Karpas-422 (cell line): ENCODE measurements at regions not wholly inside any gene's neighbourhood (a gene's known extent, or its start where the extent isn't known, plus 50 kb on each side); places are given as distances from the start of the nearest gene placed in this dataset.

Source experiments
- DNase-seq: peaks from one replicate; pipeline ENCODE4 v3.0.0-alpha.2; 2015
- H2AFZ ChIP-seq: fragments of 200-600 bp; sonication (generic); 2 replicates; pipeline ENCODE4 v1.6.1; 2014; ENCODE audit warnings: antibody characterized with exemption, low read length, mixed read lengths
- H3K27ac ChIP-seq: fragments of 200-600 bp; sonication (generic); 2 replicates; pipeline ENCODE4 v1.5.1; 2014; ENCODE audit warnings: mild to moderate bottlenecking, low read length, moderate library complexity
- H3K27me3 ChIP-seq: fragments of 200-600 bp; sonication (generic); 2 replicates; pipeline ENCODE4 v1.6.1; 2014; ENCODE audit warnings: low read length, mixed read lengths
- H3K36me3 ChIP-seq: fragments of 200-600 bp; sonication (generic); 2 replicates; pipeline ENCODE4 v1.6.1; 2014; ENCODE audit warnings: low read length, mixed read lengths; ENCODE audit not compliant: insufficient read depth
- H3K4me1 ChIP-seq: fragments of 200-600 bp; sonication (generic); 2 replicates; pipeline ENCODE4 v1.6.1; 2014; ENCODE audit warnings: mild to moderate bottlenecking, low read length, mixed read lengths
- H3K4me2 ChIP-seq: fragments of 200-600 bp; sonication (generic); 2 replicates; pipeline ENCODE4 v1.6.1; 2014; ENCODE audit warnings: low read length, low read depth, mild to moderate bottlenecking; ENCODE audit not compliant: poor library complexity, severe bottlenecking
- H3K4me3 ChIP-seq: fragments of 200-600 bp; sonication (generic); 2 replicates; pipeline ENCODE4 v1.5.1; 2014; ENCODE audit warnings: mild to moderate bottlenecking, antibody characterized with exemption, low read length, mixed read lengths
- H3K79me2 ChIP-seq: fragments of 200-600 bp; sonication (generic); 2 replicates; pipeline ENCODE4 v1.6.1; 2014; ENCODE audit warnings: mild to moderate bottlenecking, low read length, mixed read lengths
- H3K9ac ChIP-seq: fragments of 200-600 bp; sonication (generic); 2 replicates; pipeline ENCODE4 v1.6.0; 2014; ENCODE audit warnings: low read length
- H3K9me2 ChIP-seq: fragments of 200-600 bp; sonication (generic), shearing (Covaris generic); replicated peaks from 2 replicates; pipeline ENCODE4 v1.6.0; 2014; ENCODE audit warnings: mild to moderate bottlenecking, low read length, moderate library complexity; ENCODE audit not compliant: insufficient read depth
- H3K9me3 ChIP-seq: fragments of 300-700, 200-600 bp; sonication (generic); 2 replicates; pipeline ENCODE4 v1.6.1; 2014; ENCODE audit warnings: low read length, mixed read lengths
- H4K20me1 ChIP-seq: fragments of 200-600 bp; sonication (generic); 2 replicates; pipeline ENCODE4 v1.6.1; 2014; ENCODE audit warnings: mild to moderate bottlenecking, antibody characterized with exemption, low read length, low read depth; ENCODE audit not compliant: insufficient read depth

DNA sequence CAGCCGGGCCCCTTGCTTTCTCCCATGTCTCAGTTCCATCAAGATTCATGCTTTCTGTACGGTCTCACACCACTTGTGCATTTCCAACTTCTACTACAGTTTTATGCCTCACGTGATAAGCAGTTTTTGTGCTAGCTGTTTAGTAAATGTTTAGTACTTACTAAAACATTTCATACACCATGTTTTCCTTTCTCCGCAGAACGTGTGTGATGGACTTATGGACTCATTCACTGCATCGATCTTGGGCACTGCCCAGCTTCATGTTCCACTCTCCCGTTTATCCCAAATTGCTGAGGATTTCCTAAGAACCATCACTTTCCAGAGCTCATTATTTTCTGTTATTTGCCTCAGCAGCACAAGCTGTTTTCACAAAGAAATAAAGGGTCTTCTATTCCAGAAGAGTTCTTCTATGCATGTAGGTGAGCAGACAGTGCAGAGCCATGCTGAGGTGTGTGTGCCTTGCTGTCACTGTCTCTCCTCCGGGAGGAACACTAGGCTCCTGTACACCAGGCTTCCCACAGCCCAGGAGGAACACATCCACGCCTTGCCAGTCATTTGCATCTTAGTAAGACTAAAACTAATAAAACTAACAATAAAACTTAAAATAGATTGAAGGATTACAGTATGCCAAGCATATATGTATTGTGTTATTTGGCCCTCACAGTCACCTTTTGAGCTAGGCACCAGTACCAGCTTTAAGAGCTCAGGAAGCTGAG is 90.3 kb upstream of the EEA1 start:
- DNase-seq: no peak
- no peaks in the 10 kb centered on the region for H3K4me1 ChIP-seq
- no peak overlapping the region for H3K4me3 ChIP-seq
- H3K27me3 ChIP-seq: no peaks in the 10 kb centered on the region
- H3K9me2 ChIP-seq: no peaks in the 10 kb centered on the region
- no peak overlapping the region for H2AFZ ChIP-seq
- no peaks in the 10 kb centered on the region for H3K79me2 ChIP-seq
- H3K27ac ChIP-seq: no peak overlapping the region
- no peak overlapping the region for H3K4me2 ChIP-seq
- no peaks in the 10 kb centered on the region for H3K9me3 ChIP-seq
- H4K20me1 ChIP-seq: no peaks in the 10 kb centered on the region
- no peaks in the 10 kb centered on the region for H3K36me3 ChIP-seq
- no peak overlapping the region for H3K9ac ChIP-seq

DNA sequence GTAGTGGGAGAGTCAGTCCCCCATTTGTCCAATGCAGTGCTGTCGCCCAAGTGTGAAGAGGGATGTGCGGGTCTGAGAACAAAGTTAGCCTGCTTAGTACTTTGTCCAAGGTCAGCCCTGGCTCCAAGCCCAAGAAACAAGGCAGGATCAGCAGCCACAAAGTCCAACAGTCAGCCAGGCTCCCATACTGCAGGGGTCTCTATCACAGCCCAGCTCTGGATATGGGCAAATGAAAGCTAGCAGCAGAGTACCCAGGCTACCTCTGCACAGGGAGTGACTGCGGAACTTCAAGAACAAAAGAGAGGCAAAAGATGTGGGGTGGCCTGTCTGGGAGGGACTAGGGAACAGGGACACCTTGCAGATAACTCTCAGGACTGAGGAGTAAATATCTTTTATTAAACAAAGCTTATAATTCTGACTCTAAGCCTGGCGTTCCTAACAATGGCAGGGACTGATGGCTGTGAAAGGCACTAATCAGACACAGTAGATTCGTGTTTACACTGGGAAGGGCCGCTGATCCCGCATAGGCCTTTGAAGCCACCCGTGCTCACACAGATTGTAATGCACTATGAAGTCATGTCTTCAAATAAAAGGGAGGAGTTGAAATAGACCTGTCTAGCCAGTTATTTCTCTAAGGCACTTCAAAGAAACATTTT is 91.0 kb upstream of the EEA1 start:
- H3K36me3 ChIP-seq: no peaks in the 10 kb centered on the region
- H3K9me2 ChIP-seq: no peaks in the 10 kb centered on the region
- no peak overlapping the region for H3K4me2 ChIP-seq
- H3K79me2 ChIP-seq: no peaks in the 10 kb centered on the region
- H3K4me1 ChIP-seq: no peaks in the 10 kb centered on the region
- H3K9ac ChIP-seq: no peak overlapping the region
- H4K20me1 ChIP-seq: no peaks in the 10 kb centered on the region
- no peak for DNase-seq
- H3K4me3 ChIP-seq: no peak overlapping the region
- no peak overlapping the region for H3K27ac ChIP-seq
- H3K9me3 ChIP-seq: no peaks in the 10 kb centered on the region
- no peak overlapping the region for H2AFZ ChIP-seq
- H3K27me3 ChIP-seq: no peaks in the 10 kb centered on the region

DNA sequence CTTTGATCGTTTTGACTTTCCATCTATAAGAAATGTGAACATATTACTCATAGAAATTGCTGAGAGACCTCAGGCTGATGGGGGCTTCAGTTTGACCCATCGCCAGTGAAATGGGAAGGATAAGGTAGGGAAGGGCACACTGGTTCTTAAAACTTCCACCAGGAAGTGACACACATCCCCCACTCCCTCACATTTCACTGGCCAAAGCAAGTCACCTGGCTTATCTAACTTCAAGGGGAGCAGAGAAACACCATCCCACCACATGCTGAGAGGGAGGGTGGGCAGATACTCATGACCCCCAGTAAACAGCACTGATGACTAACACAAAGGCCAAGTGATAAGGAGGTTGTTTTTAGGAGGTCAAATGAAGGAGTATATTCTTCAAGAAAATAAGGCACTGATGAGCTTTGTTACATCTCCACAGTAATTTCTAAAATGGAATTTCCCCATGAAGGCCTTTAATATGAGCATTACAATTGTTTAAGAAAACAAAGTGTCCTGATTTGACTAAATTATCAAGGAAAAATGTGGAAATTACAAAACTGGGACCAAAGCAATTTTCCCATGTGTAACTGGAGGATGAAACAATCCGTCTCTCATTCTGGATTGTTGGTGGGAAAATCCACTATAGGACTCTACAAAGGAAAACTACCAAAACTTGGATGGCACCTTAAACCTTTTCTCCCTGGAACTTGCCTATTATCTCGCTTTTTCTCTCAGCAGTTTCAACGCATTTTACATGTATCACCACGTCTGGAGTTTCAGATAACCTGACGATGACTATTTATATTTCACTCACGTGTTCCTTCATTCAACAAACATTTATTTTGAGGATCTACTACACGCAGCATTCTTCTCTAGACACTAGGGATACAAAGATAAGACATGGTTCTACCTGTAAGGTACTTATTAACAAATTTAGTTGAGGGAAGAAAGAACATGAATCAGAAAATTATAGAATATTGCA is 91.8 kb upstream of the EEA1 start:
- Histone ChIP-seq H3K79me2 (no peaks in the 10 kb centered on the region), H3K9me3 (no peaks in the 10 kb centered on the region), H4K20me1 (no peaks in the 10 kb centered on the region), H3K27me3 (no peaks in the 10 kb centered on the region), H3K9ac (no peak overlapping the region), H2AFZ (no peak overlapping the region), H3K4me2 (no peak overlapping the region), H3K9me2 (no peaks in the 10 kb centered on the region), H3K4me3 (no peak overlapping the region), H3K4me1 (no peaks in the 10 kb centered on the region), H3K36me3 (no peaks in the 10 kb centered on the region), H3K27ac (no peak overlapping the region)
- DNase-seq: no peak

DNA sequence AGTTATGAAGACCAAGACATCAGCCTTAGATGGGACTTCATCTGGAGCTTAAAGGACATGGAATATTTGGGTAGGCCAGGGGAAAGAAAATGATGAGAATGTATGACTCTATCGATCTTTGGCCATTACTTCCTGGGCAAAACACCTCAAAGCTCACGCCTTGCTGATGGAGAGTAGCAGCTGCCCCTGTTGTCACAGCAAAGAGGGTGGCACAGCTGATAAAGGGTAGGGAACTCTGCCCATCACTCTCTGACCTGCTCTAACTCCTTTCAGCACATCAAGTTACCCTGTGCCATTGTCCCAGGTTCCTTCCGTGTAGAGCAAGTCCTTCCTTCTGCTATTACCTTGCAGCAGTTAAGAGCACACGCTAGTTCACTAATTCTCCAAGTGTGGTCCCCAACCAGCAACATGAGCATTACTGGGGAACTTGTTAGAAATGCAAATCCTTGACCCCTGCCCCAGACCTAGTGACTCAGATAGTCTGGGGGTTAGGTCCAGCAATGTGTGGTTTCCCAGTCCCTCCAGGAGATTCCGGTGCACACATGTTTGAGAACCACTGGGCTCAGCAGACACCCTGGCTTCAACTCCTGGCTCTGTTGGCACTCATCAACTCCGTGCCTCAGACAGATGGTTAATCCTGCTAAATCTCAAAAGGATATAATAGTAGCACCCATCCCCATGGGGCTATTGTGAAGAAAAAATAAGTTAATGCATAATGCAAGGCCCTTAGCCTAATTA is 93.7 kb upstream of the EEA1 start:
- Histone ChIP-seq H2AFZ (no peak overlapping the region), H3K27me3 (no peaks in the 10 kb centered on the region), H3K27ac (no peak overlapping the region), H3K79me2 (no peaks in the 10 kb centered on the region), H3K9ac (no peak overlapping the region), H4K20me1 (no peaks in the 10 kb centered on the region), H3K36me3 (no peaks in the 10 kb centered on the region), H3K4me3 (no peak overlapping the region), H3K9me3 (no peaks in the 10 kb centered on the region), H3K9me2 (no peaks in the 10 kb centered on the region), H3K4me2 (no peak overlapping the region), H3K4me1 (no peaks in the 10 kb centered on the region)
- DNase-seq: no peak

DNA sequence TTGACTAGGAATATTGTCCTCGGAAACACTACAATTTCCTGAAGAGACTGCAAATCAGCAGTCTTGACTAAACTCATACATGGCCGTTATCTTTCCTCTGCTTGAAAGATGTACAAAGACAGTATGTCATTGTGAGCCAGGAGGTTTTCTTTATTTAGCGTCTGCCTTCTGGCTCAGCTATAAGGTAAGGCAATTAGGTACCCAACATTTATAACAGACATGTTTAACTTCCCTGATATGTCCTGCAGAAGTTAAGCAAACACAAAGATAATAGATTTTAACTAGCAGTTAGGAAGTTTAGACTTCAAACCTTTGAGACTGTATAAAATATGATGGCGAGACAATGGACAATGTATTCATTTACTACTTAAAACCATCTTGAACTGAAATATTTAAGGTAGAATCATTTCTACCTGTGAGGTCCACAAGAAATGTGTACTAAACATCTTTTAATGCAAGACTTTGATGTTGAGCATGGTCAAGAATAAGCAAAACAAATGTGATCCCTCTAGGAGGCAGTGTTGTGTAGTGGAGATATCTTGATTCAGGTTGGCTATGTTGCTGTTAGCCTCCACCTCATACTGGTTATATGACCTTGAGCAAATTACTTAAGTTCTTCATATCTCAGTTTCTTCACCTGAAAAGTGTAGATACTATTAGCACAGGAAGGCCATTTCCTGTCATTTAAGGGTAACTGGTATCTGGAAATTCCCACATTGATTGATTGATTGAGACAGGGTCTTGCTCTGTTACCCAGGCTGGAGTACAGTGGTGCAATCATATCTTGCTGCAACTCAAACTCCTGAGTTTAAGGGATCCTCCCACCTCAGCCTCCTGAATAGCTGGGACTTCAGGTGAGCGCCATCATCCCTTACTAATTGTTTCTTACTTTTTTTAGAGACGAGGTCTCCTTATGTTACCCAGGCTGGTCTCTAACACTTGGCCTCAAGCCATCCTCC is 96.3 kb upstream of the EEA1 start:
- no peaks in the 10 kb centered on the region for H3K36me3 ChIP-seq
- H2AFZ ChIP-seq: no peak overlapping the region
- H3K4me1 ChIP-seq: no peaks in the 10 kb centered on the region
- H3K27me3 ChIP-seq: no peaks in the 10 kb centered on the region
- H3K27ac ChIP-seq: no peak overlapping the region
- H3K9ac ChIP-seq: no peak overlapping the region
- no peaks in the 10 kb centered on the region for H4K20me1 ChIP-seq
- no peak overlapping the region for H3K4me3 ChIP-seq
- no peaks in the 10 kb centered on the region for H3K9me2 ChIP-seq
- no peak overlapping the region for H3K4me2 ChIP-seq
- peak; percentile 72 for DNase-seq
- no peaks in the 10 kb centered on the region for H3K79me2 ChIP-seq
- no peaks in the 10 kb centered on the region for H3K9me3 ChIP-seq

DNA sequence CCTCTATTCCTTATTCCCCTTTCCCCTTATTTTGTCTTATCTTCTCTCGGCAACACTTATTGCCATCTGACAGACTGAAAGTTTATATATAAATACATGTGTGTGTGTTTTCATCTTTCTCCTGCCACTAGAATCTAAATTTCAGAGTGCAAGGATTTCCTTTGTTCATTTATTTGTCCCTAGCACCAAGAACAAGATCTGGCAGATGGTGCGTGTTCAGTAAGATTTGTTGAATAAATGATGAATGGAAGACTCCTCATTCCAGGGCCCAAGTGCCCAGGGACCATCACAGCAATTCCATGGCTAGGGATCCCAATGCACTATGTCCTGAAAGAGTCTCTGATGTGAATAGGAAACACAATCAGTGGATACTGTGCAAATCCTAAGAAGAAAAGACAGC is 97.9 kb upstream of the EEA1 start:
- Histone ChIP-seq H3K4me3 (no peak overlapping the region), H2AFZ (no peak overlapping the region), H3K27me3 (no peaks in the 10 kb centered on the region), H3K9ac (no peak overlapping the region), H3K27ac (no peak overlapping the region), H3K79me2 (no peaks in the 10 kb centered on the region), H3K9me3 (no peaks in the 10 kb centered on the region), H3K4me1 (no peaks in the 10 kb centered on the region), H3K4me2 (no peak overlapping the region), H3K36me3 (no peaks in the 10 kb centered on the region), H3K9me2 (no peaks in the 10 kb centered on the region), H4K20me1 (no peaks in the 10 kb centered on the region)
- no peak for DNase-seq

DNA sequence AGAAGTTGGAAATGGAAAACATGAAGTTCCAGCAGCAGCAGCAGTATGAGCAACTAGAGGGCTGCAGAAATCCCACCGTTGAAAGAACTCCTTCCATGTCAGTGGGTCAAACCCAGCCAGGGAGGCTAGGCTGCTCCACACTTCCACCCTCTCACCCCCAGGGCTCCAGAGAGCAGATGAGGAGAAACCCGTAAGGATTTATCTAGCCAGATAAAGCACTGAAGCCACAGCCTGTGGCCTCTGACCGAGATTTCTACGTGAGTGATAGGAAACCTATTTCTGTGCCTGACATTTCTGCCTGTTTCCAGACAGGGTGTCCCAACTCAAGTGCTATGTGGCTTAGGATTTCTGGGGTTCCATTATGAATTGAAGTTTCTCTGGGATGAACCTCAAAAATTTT is 100.0 kb upstream of the EEA1 start:
- no peak overlapping the region for H2AFZ ChIP-seq

More for the DNA sequence above, 100.0 kb upstream of the EEA1 start:
- DNase-seq: no peak
- Histone ChIP-seq H3K79me2 (no peaks in the 10 kb centered on the region), H3K9me3 (no peaks in the 10 kb centered on the region), H3K36me3 (no peaks in the 10 kb centered on the region), H3K9ac (no peak overlapping the region), H3K4me3 (no peak overlapping the region), H3K4me1 (no peaks in the 10 kb centered on the region), H3K9me2 (no peaks in the 10 kb centered on the region), H4K20me1 (no peaks in the 10 kb centered on the region), H3K4me2 (no peak overlapping the region), H3K27ac (no peak overlapping the region), H3K27me3 (no peaks in the 10 kb centered on the region)
